GM19025 (cell line): ENCODE measurements at regions not wholly inside any gene's neighbourhood (a gene's known extent, or its start where the extent isn't known, plus 50 kb on each side); places are given as distances from the start of the nearest gene placed in this dataset.
"Not testable (repeated sequence)": the region's sequence is repeated elsewhere in the genome, so short reads cannot be mapped to it uniquely, and the experiment has no call there.

Experiments
- ATAC-seq: cut with Tn5 transposase; IDR thresholded peaks from one replicate; pipeline ENCODE4 v1.9.1; 2021; ENCODE audit warnings: mild to moderate bottlenecking, low read depth, moderate library complexity; ENCODE audit not compliant: unreplicated experiment

DNA sequence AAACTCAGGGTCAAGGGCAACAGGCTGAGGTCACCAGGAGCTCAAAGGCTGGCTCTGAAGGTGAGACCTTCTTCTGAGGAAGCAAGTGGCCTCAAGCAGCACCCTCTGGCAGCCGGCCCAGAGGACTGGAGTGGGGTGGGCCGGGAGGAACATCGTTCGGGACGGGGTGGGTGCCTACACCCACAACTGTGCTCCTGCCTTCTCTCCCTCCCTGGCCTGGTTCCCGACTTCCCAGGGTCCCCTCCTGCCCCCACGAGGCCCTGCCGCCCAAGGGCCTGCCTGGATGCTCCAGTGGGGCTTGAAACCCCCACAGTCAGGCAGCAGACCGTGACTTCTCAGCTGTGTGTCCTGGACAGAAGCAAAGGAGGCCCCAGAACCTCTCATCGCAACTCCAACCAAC lies 195.7 kb downstream of the IGLL1 start:
- no peak for ATAC-seq

DNA sequence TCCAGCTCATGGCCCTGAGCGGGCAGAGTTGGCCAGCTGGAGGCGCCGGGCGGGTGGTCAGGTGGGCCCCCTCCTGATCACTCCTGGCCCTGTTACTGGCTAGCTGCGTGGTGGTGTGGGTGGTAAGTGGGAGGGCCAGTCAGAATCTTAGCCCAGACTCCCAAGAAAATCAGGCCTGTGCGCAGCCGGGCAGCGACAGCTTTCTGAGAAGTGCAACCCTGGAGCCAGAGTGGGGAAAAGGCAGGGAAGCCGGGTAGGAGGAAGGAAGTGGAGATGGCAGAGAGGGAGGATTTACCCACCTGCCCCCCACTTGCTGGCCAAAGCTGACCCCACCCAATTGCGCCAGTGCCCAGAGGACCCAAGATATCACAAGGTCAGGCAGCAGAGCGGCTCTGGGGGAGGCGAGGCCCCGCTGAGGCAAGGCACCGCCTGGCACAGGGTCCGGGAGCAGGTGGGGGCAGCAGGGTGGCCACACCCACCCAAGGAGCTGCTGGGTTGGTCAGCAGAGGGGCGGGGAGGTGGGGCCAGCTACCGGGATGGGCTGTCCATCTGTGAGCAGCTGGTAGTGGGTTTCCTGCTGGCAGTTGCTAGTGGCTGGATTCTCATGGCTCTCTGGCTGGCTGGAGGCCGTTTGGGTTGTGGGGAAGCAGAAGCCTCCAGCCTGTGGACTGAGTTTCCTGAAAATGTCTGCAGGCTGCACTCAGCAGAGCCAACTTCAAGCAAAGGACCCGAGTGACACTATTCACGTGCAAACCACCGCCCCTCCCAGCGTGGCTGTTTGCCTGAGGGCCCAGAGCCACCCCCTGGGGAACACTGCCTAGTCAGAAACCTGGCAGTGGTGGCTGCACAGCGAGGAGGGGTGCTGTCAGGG lies 196.4 kb downstream of the IGLL1 start:
- no peak for ATAC-seq

DNA sequence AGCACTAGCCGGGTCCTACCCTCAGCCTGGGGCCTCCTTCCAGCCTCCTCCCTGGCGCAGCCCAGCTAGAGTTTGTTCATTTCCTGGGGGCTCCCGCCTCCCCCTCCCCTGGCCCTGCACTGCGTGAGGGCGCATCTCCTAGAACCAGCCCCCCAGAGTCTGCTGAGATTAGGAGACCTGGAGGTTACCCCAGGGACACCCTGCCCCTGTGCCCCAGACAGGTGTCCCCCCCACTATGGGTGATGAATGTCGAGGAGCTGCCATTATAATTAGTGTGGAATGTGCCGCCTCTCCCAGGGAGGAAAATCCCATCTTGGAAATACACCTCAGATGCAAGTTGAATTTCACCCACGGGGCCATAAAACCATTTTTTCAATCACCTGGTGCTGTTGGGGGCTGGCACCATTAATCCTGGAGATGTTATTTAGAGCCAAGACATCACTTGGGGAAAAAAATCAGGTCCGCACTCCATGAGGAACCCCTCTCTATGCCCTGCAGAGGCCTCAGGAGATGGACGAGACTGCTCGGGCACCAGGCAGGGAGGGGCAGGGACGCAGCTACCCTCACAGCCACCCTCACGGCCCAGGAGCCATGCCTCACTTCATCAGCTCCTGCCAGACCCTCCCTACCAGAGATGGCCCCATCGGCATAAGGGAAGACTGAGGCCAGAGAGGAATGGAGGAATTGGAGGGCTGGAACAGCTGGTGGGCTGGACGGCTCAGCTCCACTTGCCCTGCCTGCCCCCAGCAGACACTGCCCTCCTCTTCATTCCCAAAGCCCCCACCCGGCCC lies 197.5 kb downstream of the IGLL1 start:
- ATAC-seq: no peak

DNA sequence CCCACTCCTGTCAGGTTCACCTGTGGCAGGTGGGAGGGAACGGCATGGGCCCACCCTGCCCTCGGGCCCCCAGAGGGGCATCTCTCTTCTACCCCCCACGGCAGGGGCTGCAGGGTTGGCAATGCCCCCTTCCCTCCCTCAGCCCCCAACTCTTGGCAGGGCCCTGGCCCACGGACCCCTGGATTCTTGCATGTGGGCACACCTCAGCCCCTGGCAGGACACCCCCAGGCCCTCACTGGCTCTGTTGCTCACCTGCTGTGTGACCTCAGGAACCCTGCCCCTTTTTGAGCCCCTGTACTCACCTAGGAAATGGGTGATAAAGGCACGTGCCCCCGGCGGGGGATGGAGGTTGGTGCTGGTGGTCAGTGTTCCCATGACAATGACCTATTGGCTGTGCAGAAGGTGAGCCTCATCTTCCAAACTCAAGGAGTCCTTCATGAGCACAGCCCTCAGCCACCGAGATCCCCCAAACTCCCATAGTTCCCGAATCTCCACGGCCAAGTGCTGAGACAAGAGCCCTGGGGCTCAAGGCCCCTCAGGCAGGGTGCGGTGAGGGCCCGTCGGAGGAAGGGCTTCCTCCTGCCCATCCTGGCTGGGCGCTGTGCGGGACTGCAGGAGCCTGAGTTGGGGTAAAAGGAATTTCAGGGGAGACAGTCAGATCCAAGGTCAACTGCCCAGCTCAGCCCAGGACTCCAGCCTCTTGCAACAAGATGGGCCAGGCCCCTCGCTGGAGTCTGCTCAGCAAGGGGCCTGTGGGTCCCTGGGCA lies 198.2 kb downstream of the IGLL1 start:
- ATAC-seq: no peak

DNA sequence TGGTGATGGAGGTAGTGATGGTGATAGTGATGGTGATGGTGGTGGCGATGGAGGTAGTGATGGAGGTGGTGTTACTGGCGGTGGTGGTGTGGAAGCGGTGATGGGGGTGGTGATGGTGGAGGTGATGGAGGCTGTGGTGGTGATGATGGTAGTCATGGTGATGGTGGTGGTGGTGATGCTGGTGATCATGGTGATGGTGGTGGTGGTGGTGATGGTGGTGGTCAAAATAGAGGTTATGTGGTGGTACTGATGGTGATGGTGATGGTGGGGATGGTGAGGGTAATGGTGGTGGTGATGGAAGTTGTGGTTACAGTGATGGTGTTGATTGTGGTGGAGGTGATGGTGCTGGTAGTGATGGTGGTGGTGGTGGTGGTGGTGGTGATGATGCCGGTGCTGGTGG lies 199.2 kb downstream of the IGLL1 start:
- ATAC-seq: no peak

DNA sequence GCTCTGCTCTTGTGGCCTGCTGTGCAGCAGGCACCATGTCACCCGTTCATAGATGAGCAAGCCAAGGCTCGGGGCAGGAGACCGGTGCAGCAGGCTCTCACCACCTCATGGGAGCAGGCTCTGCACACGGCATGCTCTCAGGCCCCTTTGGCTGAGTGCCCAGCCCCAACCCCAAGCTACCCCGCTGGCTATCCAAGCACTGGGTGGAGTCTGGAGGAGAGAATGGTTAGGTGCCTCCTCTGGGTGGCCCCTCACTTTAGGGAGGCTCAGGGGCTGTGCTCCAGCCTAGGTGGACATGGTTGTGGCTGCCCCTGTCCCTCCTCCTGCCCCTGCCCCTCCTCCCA lies 199.9 kb downstream of the IGLL1 start:
- no peak for ATAC-seq

DNA sequence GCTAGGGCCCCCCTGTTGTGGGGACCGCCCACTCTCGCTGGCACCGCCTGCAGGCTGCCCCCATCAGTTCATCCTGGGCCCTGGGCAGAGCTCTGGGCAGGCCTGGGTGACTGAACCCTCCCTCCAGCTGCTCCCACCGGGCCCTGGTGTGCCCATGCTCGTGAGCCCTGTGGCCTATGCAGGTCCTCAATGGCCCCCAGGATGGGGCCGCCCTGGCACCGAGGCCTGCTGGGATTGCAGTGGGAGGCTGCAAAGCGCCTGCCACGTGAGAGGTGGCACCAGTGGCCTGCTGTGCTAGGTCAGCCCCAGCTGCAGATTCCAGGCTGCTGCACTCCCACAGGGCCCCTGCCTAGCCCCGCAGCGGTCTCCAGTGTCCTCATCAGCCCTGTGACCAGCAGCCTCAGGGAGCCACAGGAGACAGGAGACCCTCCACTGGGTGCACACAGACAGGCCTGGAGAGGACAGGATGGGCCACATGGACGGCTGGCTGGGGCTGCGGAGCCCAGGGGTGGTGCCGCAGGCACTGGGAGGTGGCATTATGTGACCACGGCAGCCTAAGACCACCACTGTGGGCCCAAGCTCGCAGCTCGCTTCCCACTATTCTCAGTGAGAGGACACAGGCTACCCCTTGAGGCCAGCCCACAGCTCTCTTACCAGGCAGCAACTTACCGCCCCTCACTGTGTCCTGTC lies 199.4 kb downstream of the BCR start:
- ATAC-seq: not testable (repeated sequence)

DNA sequence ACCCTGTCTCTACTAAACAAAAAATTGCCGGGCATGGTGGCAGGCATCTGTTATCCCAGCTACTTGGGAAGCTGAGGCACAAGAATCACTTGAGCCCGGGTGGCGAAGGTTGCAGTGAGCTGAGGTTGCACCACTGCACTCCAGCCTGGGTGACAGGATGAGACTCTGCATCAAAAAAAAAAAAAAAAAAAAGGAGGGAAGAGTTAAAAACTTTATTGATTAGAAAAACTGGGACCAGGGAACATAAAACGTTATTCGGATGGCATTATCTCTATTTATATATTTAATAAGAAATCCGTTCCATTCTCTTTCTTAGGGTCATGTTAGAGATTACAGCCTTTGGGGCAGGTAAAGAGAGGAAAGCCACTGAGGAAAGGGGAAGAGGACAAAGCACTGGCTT lies 197.5 kb downstream of the BCR start:
- ATAC-seq: no peak

DNA sequence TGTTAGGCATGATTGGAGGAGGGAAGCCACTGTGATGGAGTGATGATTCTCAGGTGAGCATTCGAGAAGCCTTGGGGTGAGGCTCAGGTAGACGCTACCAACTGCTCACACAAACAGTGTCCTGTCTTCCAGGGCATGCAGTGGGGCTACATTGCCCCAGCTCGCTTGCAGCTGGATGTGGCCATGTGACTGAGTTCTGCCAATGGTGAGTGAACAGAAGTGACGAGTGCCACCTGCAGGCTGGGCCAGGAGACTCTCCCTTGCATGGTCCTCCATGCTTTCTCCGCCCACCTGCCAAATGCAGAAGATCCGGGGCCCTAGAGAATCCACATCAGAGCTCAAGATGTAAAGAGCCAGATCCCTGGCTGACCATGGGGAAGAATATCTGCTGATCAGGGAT lies 195.9 kb downstream of the BCR start:
- ATAC-seq: peak; percentile 53

DNA sequence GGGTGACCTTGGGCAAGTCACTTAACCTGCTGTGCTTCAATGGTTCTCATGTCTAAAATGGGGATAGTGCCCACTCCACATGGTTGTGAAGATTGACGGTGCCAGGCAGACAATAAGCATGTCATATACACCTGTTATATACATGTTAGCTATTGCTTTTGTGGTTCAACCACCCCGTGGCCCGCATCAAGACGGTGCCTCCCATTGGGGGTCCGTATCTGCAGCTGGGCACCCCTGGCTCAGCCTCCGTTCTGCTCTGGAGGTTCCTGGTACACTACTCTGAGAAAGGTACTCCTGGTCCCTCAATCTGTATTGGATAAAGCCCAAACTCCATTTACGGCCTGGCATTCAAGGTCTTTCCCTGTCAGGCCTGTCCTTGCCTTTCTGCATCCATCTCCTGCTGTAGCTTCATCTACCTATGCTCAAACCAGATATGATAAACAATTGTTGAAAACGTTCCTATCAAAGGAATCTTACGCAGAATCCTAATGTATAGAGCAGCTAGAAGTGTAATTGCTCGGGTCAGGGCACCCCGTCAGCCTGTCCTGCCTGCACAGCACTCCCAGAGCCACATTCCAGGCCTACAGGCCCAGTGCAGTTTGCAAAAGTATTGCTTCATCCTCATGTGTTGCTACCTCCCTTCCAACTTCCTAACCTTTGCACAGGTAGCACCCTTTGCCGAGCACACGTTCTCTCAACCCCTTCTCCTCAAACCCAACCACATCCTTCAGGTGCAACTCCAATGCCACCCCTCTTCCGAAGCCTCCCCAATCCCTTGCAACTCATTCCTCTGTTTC lies 194.9 kb downstream of the BCR start:
- no peak for ATAC-seq

DNA sequence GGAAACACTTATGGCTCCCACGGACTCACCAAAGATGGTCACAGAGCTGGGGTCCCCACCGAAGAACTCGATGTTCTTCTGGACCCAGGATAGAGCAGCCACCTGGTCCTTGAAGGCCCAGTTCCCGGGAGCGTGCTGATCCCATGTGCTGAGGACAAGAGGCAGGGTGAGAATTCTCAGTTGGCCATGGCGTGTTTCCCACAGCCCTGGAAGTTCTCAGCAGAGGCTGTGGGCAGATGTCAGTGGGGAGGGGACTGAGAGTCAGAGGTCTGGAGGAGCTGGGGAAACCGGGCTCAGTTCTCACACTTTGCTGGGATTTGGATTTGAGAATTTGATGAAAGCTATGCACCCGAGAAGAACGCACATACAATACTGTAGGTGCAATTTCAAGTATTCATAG lies 193.3 kb downstream of the BCR start:
- ATAC-seq: no peak

DNA sequence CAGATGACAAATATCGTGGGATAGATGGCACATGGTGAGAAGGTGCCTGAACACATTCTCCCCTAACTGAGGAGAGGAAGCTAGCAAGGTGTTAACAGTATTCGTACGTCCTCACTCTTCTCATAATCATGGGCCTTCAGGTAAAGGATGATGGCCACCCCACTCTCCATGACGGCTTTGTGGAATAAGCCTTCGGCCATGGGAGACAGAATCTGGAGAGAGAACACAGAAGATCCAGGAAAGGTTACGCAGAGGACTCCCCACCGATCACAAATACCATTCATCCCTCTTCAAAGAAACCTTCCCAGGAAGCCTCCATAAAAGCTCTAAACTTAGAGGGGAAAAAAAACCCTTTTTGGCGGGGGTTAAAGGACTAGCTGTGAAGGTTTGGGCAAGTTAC lies 189.9 kb downstream of the BCR start:
- no peak for ATAC-seq

DNA sequence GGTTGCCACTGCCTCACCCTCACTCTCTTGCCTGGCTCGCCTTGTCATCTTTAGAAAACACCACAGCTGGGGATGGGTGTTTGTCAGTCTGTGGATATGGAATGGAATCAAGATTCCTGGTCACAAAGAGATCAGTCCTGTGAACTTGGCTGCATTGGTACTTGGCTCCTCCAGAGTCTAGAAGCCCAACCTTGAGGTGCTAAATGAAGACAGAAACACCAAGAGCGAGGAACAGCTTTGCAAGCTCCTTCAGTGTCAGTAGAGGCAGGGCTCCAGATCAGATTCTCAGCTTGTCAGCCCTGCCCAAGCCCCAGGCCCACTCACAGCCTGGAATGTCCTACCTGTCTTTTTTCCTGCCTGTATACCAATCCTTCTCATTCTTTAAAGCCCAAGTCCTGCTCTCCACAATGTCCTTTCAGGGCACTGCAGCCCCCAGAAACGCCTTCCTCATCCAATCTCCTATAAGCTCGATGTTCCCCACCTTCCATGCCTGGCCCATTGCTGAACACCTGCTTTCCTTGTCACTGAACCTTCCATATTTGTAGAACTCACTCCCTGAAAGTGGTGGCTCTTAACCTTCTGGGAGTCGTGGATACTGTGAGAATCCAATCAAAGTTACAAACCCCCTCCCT lies 188.9 kb downstream of the BCR start:
- no peak for ATAC-seq
